ENCODE measurements at regions not wholly inside any gene's neighbourhood (a gene's known extent, or its start where the extent isn't known, plus 50 kb on each side); places are given as distances from the start of the nearest gene placed in this dataset.
A peak's percentile ranks its signal among the peaks of the same experiment; 100 is the strongest.

- WGBS, 2 donors (ENCODE audit: extremely low coverage in 2 of 2, insufficient read length in 2 of 2, insufficient replicate concordance in 1 of 2), result no CpG with 5 or more reads among the region's 17 CpGs
Measured at GRCh38 chr22:47366026-47366767, 603.7 kb downstream of the TBC1D22A start.

DNA sequence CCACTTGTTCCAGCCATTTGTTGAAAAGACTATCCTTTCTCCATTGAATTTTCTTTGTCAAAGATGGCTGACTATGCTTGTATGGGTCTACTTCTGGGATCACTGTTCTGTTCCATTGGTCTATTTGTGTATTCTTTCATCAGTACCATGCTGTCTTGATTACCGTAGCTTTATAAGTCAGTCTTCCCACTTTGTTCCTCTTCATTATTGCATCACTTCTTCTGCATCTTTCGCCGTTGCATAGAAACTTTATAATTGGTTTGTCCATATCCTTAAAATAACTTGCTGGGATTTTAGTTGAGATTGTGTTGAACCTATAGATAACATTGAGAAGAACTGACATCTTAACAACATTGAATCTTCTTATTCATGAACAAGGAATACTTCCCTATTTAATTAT, 598.8 kb downstream of the TBC1D22A start:
- no peak overlapping the region for H3K18ac ChIP-seq (ENCODE audit: low read length)
- no peak overlapping the region for H3K4me2 ChIP-seq (ENCODE audit: insufficient read depth, low read length, poor library complexity, severe bottlenecking)
- H2AFZ ChIP-seq (ENCODE audit: low read length), result no peak overlapping the region
- no peak overlapping the region for H4K8ac ChIP-seq (ENCODE audit: low read depth, low read length)
- no peak overlapping the region for H2BK5ac ChIP-seq (ENCODE audit: low read length)
- WGBS, 2 donors (ENCODE audit: extremely low coverage in 2 of 2, insufficient read length in 2 of 2, insufficient replicate concordance in 1 of 2), result no CpG with 5 or more reads among the region's 3 CpGs
- no peak overlapping the region for H3K27ac ChIP-seq (replicated peaks; ENCODE audit: low read length)
- H3K4ac ChIP-seq (ENCODE audit: low read length), result no peak overlapping the region
- H3K36me3 ChIP-seq (replicated peaks in 1 of 2; ENCODE audit: control insufficient read depth in 2 of 2, insufficient read depth in 2 of 2, low read length in 2 of 2), result no peaks in the 10 kb centered on the region
- H2BK15ac ChIP-seq (ENCODE audit: low read length), result no peak overlapping the region
- H2AK5ac ChIP-seq (ENCODE audit: low read depth, low read length), result no peak overlapping the region
- no peak overlapping the region for H2BK120ac ChIP-seq (ENCODE audit: low read depth, low read length)
- H3K9ac ChIP-seq (ENCODE audit: low read depth, low read length, poor library complexity), result no peak overlapping the region
- no peak overlapping the region for H3K14ac ChIP-seq (ENCODE audit: low read length)
- H3K4me1 ChIP-seq (ENCODE audit: control insufficient read depth in 2 of 2, insufficient read depth in 1 of 2, low read depth in 1 of 2, low read length in 2 of 2), result no peaks in the 10 kb centered on the region
- no peaks in the 10 kb centered on the region for H3K27me3 ChIP-seq (ENCODE audit: control insufficient read depth in 3 of 3, insufficient read depth in 3 of 3, low read depth in 1 of 3, low read length in 3 of 3)
- H3K4me3 ChIP-seq (ENCODE audit: low read length in 2 of 2), result no peak overlapping the region
- H3K9me3 ChIP-seq (replicated peaks in 1 of 2; ENCODE audit: control insufficient read depth in 2 of 2, insufficient read depth in 1 of 2, low read depth in 1 of 2, low read length in 2 of 2), result peaks cover 0 to 31% of the 10 kb centered on the region in 2 donors
- no peak for DNase-seq (ENCODE audit: low spot score)
- H2BK12ac ChIP-seq (ENCODE audit: low read length), result no peak overlapping the region
- H3K79me1 ChIP-seq (ENCODE audit: low read depth, low read length), result no peaks in the 10 kb centered on the region
- no peak overlapping the region for H3K23ac ChIP-seq (ENCODE audit: low read depth, low read length, poor library complexity)
- no peak overlapping the region for H4K91ac ChIP-seq (ENCODE audit: low read depth, low read length, poor library complexity)

More at GRCh38 chr22:47366026-47366767, 603.7 kb downstream of the TBC1D22A start:
- no peak overlapping the region for H4K91ac ChIP-seq (ENCODE audit: low read depth, low read length, poor library complexity)
- H2AK5ac ChIP-seq (ENCODE audit: low read depth, low read length), result no peak overlapping the region
- no peak overlapping the region for H2AFZ ChIP-seq (ENCODE audit: low read length)
- no peak overlapping the region for H3K9ac ChIP-seq (ENCODE audit: low read depth, low read length, poor library complexity)
- H3K18ac ChIP-seq (ENCODE audit: low read length), result no peak overlapping the region
- no peak for DNase-seq (ENCODE audit: low spot score)
- no peaks in the 10 kb centered on the region for H3K36me3 ChIP-seq (replicated peaks in 1 of 2; ENCODE audit: control insufficient read depth in 2 of 2, insufficient read depth in 2 of 2, low read length in 2 of 2)
- no peak overlapping the region for H3K4me2 ChIP-seq (ENCODE audit: insufficient read depth, low read length, poor library complexity, severe bottlenecking)
- H3K14ac ChIP-seq (ENCODE audit: low read length), result no peak overlapping the region
- peaks cover 0 to 43% of the 10 kb centered on the region in 2 donors for H3K9me3 ChIP-seq (replicated peaks in 1 of 2; ENCODE audit: control insufficient read depth in 2 of 2, insufficient read depth in 1 of 2, low read depth in 1 of 2, low read length in 2 of 2)
- no peak overlapping the region for H2BK12ac ChIP-seq (ENCODE audit: low read length)
- no peak overlapping the region for H2BK5ac ChIP-seq (ENCODE audit: low read length)
- no peak overlapping the region for H3K27ac ChIP-seq (replicated peaks; ENCODE audit: low read length)
- H3K23ac ChIP-seq (ENCODE audit: low read depth, low read length, poor library complexity), result no peak overlapping the region
- no peaks in the 10 kb centered on the region for H3K27me3 ChIP-seq (ENCODE audit: control insufficient read depth in 3 of 3, insufficient read depth in 3 of 3, low read depth in 1 of 3, low read length in 3 of 3)
- H3K79me1 ChIP-seq (ENCODE audit: low read depth, low read length), result no peaks in the 10 kb centered on the region
- no peak overlapping the region for H4K8ac ChIP-seq (ENCODE audit: low read depth, low read length)
- H3K4ac ChIP-seq (ENCODE audit: low read length), result no peak overlapping the region
- H2BK15ac ChIP-seq (ENCODE audit: low read length), result no peak overlapping the region
- H2BK120ac ChIP-seq (ENCODE audit: low read depth, low read length), result no peak overlapping the region
- H3K4me1 ChIP-seq (ENCODE audit: control insufficient read depth in 2 of 2, insufficient read depth in 1 of 2, low read depth in 1 of 2, low read length in 2 of 2), result no peaks in the 10 kb centered on the region
- H3K4me3 ChIP-seq (ENCODE audit: low read length in 2 of 2), result peak overlapping the region in 1 of 2 donors; percentile 57

- Histone ChIP-seq H2AFZ (ENCODE audit: low read length) (no peak overlapping the region), H3K4me3 (ENCODE audit: low read length in 2 of 2) (peak overlapping the region in 1 of 2 donors; percentile 53), H3K14ac (ENCODE audit: low read length) (no peak overlapping the region), H2BK5ac (ENCODE audit: low read length) (no peak overlapping the region), H3K9ac (ENCODE audit: low read depth, low read length, poor library complexity) (peak overlapping the region; percentile 24), H3K79me1 (ENCODE audit: low read depth, low read length) (no peaks in the 10 kb centered on the region), H3K36me3 (replicated peaks in 1 of 2; ENCODE audit: control insufficient read depth in 2 of 2, insufficient read depth in 2 of 2, low read length in 2 of 2) (no peaks in the 10 kb centered on the region), H3K27me3 (ENCODE audit: control insufficient read depth in 3 of 3, insufficient read depth in 3 of 3, low read depth in 1 of 3, low read length in 3 of 3) (no peaks in the 10 kb centered on the region), H3K27ac (replicated peaks; ENCODE audit: low read length) (no peak overlapping the region), H3K18ac (ENCODE audit: low read length) (no peak overlapping the region), H3K23ac (ENCODE audit: low read depth, low read length, poor library complexity) (no peak overlapping the region), H3K4me1 (ENCODE audit: control insufficient read depth in 2 of 2, insufficient read depth in 1 of 2, low read depth in 1 of 2, low read length in 2 of 2) (no peaks in the 10 kb centered on the region), H2AK5ac (ENCODE audit: low read depth, low read length) (no peak overlapping the region), H2BK12ac (ENCODE audit: low read length) (no peak overlapping the region), H3K9me3 (replicated peaks in 1 of 2; ENCODE audit: control insufficient read depth in 2 of 2, insufficient read depth in 1 of 2, low read depth in 1 of 2, low read length in 2 of 2) (peaks cover 0 to 53% of the 10 kb centered on the region in 2 donors), H2BK120ac (ENCODE audit: low read depth, low read length) (no peak overlapping the region), H3K4me2 (ENCODE audit: insufficient read depth, low read length, poor library complexity, severe bottlenecking) (no peak overlapping the region), H4K91ac (ENCODE audit: low read depth, low read length, poor library complexity) (no peak overlapping the region), H2BK15ac (ENCODE audit: low read length) (no peak overlapping the region), H3K4ac (ENCODE audit: low read length) (no peak overlapping the region), H4K8ac (ENCODE audit: low read depth, low read length) (no peak overlapping the region)
- no CpG with 5 or more reads among the region's 10 CpGs for WGBS, 2 donors (ENCODE audit: extremely low coverage in 2 of 2, insufficient read length in 2 of 2, insufficient replicate concordance in 1 of 2)
- DNase-seq (ENCODE audit: low spot score), result no peak
Measured at GRCh38 chr22:47357493-47357892, 595.0 kb downstream of the TBC1D22A start.

- Histone ChIP-seq H2AK5ac (ENCODE audit: low read depth, low read length) (no peak overlapping the region), H3K9ac (ENCODE audit: low read depth, low read length, poor library complexity) (peak overlapping the region; percentile 24), H3K4me3 (ENCODE audit: low read length in 2 of 2) (peak overlapping the region in 1 of 2 donors; percentile 53), H3K18ac (ENCODE audit: low read length) (no peak overlapping the region), H3K27me3 (ENCODE audit: control insufficient read depth in 3 of 3, insufficient read depth in 3 of 3, low read depth in 1 of 3, low read length in 3 of 3) (no peaks in the 10 kb centered on the region), H2AFZ (ENCODE audit: low read length) (no peak overlapping the region), H3K27ac (replicated peaks; ENCODE audit: low read length) (no peak overlapping the region), H2BK15ac (ENCODE audit: low read length) (no peak overlapping the region), H4K8ac (ENCODE audit: low read depth, low read length) (no peak overlapping the region), H2BK5ac (ENCODE audit: low read length) (no peak overlapping the region), H3K23ac (ENCODE audit: low read depth, low read length, poor library complexity) (no peak overlapping the region), H3K9me3 (replicated peaks in 1 of 2; ENCODE audit: control insufficient read depth in 2 of 2, insufficient read depth in 1 of 2, low read depth in 1 of 2, low read length in 2 of 2) (peaks cover 0 to 55% of the 10 kb centered on the region in 2 donors), H3K79me1 (ENCODE audit: low read depth, low read length) (no peaks in the 10 kb centered on the region), H3K14ac (ENCODE audit: low read length) (no peak overlapping the region), H3K36me3 (replicated peaks in 1 of 2; ENCODE audit: control insufficient read depth in 2 of 2, insufficient read depth in 2 of 2, low read length in 2 of 2) (no peaks in the 10 kb centered on the region), H2BK120ac (ENCODE audit: low read depth, low read length) (no peak overlapping the region), H3K4ac (ENCODE audit: low read length) (no peak overlapping the region), H3K4me1 (ENCODE audit: control insufficient read depth in 2 of 2, insufficient read depth in 1 of 2, low read depth in 1 of 2, low read length in 2 of 2) (no peaks in the 10 kb centered on the region), H4K91ac (ENCODE audit: low read depth, low read length, poor library complexity) (no peak overlapping the region), H2BK12ac (ENCODE audit: low read length) (no peak overlapping the region), H3K4me2 (ENCODE audit: insufficient read depth, low read length, poor library complexity, severe bottlenecking) (no peak overlapping the region)
- DNase-seq (ENCODE audit: low spot score), result no peak
- WGBS, 2 donors (ENCODE audit: extremely low coverage in 2 of 2, insufficient read length in 2 of 2, insufficient replicate concordance in 1 of 2), result no CpG with 5 or more reads among the region's 7 CpGs
Measured at GRCh38 chr22:47357086-47357485, 594.6 kb downstream of the TBC1D22A start.
